ENCODE measurements at regions not wholly inside any gene's neighbourhood (a gene's known extent, or its start where the extent isn't known, plus 50 kb on each side); places are given as distances from the start of the nearest gene placed in this dataset.
"Not testable (repeated sequence)": the region's sequence is repeated elsewhere in the genome, so short reads cannot be mapped to it uniquely, and the experiment has no call there.

DNA sequence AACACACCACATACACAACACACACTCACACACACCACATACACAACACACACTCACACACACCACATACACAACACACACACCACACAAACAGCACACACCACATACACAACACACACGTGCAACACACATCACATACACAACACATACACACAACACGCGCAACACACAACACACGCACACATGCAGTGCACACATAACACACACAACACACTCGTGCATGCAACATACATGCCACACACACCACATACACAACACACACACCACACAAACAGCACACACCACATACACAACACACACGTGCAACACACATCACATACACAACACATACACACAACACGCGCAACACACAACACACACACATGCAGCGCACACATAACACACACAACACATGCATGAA, 192.8 kb downstream of the C16orf95 start:
- not testable (repeated sequence) for DNase-seq

GRCh38 chr16:87125206-87126155, 191.7 kb downstream of the C16orf95 start:
- no peak for DNase-seq

DNA sequence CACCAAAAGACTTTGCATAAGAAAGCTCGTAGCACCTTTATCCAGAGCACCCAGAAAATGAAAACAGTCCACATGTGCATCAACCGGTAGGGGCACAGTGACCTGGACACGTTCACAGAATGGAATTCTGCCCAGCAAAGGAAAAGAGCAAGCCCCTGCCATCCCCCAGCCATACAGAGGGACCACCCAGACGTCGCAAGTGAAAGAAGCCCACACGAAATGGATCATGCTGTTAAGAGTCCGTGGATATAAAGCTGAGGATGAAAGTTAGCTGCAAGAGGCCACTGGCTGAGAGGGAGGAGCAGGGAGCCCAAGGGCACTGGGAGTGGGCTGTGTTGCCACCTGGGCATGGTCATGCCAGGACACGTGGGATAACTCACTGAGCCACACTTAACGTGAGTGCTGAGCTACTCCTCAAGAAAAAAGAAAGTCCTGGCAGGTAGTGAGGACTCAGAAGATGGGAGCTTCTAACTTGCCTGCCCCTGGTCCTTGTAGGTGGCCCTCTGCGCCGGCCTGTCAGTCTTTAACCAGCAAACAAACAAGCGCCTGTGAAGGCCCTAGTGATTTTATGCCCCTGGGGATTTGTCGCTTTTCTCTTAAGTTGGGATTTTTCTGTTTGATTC, 190.7 kb downstream of the C16orf95 start:
- DNase-seq, result no peak

- DNase-seq, result no peak
Observed at GRCh38 chr16:87127061-87127765, 190.0 kb downstream of the C16orf95 start.

DNA sequence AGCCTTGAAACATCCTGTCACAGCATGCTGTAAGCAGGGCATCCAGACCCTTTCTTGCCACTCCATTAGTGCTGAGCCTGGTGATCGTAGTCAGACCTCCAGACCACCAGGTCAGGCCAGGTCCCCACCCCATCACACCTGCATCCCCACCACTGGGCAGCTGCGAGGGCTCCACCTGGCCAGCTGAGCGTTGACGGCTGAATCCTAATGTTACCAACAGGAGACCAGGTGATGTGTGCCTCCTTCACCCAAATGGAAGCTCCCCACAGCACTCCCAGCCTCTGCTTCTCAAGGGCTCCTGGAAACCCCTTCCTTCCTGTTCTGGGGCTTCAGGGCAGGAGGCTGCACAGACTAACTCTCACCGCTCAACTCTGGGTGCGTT, 189.4 kb downstream of the C16orf95 start:
- DNase-seq, result no peak

GRCh38 chr16:87129771-87130170, 187.4 kb downstream of the C16orf95 start:
- DNase-seq, result no peak

DNA sequence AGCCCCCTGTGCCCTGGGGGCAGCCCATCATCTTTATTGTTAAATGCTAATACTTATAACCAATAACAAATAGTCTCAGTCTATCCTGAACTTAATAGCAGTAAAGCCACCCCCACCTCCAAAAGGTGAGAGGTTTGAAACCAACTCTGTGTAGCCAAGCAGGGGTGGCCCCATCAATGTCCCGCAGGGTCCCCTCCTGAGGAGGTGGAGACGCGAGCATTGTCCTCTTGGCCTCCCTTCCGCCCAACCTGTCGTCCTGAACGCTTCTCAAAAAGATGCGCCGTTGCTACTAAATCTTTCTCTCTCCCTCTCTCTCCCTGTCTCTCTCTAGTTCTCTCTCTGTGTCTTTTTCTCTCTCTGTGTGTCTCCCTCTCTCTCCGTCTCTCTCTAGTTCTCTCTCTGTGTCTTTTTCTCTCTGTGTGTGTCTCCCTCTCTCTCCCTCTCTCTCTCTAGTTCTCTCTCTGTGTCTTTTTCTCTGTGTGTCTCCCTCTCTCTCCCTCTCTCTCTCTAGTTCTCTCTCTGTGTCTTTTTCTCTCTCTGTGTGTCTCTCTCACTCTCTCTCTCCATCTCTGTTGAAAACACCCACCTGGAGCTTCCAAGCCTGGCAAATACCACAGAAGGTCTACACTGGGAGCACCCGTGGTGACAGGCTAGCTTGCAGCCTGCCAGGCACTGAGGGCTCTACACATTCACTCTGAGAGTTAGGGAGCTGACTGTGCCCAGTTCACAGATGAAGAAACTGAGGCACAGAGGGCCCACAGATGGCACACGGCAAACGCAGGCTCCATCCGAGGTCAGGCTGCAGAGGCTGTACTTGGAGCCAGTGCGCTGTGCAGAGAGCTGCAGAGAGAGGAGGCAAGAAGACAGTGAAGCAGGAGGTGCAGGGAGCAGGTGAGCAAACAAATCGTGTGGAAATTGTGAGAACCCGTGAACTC, 185.9 kb downstream of the C16orf95 start:
- no peak for DNase-seq

DNA sequence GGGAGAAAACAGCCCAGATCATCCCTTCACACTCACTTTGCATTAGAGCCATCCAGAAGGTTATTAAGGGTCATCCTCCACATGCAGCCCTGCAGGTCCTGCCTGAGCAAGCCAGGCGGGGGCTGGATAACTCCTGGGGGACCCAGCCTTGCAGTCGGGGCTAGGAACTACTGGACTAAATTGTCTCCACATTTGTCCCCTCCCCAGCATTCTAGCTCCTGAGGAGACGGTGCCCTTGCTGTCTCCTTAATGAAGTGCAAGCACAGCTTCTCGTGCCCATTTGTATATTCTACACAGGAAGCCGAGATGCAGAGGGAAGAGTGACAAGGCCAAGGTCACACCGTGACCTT, 185.2 kb downstream of the C16orf95 start:
- DNase-seq, result no peak

- no peak for DNase-seq
Observed at GRCh38 chr16:87132361-87133014, 184.7 kb downstream of the C16orf95 start.

- DNase-seq, result no peak
Observed at GRCh38 chr16:87133112-87133850, 183.9 kb downstream of the C16orf95 start.

DNA sequence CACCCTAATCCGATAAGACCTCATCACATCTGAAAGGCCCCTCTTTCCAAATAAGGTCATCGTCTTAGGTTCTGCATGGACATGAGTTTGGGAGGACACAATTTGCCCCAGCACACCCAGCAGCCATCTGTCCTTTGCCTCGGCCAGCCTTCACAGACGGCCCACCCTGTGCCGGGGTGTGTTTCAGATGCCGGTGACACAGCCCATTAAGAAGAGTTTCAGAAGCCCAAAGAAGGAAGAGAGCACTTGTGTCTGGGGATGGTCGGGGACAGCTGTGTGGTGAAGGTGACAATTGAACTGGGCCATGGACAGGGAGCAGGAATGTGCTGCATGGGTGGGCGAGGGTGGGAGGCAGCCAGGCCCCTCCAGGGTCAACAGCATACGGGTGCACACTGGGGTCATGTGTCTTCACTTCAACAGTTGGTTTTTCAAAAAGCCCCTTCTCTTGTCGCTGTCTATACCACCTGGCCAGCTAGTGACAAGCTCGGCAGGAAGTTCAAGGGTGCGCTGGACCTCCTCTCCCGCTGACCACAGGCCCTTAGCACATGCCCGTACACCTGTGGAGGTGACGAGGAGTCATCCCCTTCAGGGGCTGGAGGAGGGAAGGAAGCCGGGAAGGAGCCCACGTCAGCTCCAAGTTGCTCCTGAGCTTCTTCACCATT, 183.1 kb downstream of the C16orf95 start:
- DNase-seq, result no peak

DNA sequence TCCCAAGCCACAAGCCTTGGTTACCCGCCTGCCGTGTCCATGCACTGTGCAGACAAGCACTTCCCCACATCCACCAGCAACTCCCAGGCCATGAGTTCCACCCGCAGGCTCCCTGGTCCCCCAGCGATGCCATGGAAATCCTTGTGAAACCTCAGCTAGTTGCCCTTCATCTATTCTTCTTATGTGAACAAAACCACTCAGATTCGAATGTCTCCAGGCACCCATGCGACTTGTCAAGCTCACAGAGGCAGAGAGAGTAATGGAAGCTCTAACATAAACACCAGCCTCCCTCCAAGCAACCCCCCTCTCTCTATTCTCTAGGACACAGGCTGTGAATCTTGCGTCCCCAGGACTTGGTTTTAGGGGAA, 182.6 kb downstream of the C16orf95 start:
- DNase-seq, result no peak

- DNase-seq, result no peak
Observed at GRCh38 chr16:87135246-87136030, 181.8 kb downstream of the C16orf95 start.

GRCh38 chr16:87138316-87138715, 178.9 kb downstream of the C16orf95 start:
- no peak for DNase-seq

DNA sequence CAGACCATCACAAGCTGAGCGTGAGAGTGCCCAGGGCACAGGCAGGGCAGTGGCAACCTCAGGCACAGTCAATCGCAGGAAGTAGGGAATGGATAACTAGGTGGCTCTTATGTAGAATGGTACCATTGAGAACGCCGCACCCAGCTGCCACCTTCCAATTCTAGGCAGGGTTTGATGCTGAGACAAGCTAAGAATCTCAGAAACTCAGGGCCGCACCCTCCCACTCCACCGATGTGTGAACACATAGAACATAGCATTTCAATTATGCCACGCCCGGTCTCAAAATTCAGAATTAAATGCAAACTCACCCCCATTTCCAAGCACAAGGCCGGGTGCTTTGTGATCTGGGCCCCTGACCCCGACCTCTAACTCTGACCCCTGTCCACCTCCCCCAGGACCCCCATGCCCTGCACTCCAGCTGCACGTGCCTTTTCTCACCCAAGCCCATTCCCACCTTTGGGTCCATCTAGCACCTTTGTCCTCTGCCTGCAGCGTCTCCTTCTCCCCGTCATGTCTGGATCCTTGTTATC, 178.4 kb downstream of the C16orf95 start:
- no peak for DNase-seq

GRCh38 chr16:87140211-87141200, 176.7 kb downstream of the C16orf95 start:
- DNase-seq, result no peak

DNA sequence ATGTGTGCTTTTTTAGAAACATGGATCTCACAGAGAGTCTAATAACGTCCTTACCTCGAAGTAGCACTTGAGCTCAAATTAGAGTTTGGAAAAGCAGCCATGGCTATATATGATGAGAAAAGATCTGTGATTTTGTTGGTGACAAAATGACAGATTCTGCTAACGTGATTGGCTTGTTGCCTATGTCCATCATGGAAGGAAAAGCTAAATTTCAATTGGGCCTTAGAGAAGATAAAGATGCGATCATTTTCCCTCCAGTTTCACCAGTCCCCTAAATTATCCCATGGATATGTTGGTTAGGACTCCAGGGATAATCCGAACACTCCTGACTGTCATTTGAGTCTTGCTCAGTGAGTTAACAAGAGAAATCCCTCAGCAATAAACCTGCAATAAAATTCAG, 175.8 kb downstream of the C16orf95 start:
- DNase-seq, result no peak

GRCh38 chr16:87143661-87144121, 173.5 kb downstream of the C16orf95 start:
- no peak for DNase-seq
